Skeletal muscle satellite cell (primary cell): ENCODE measurements at regions not wholly inside any gene's neighbourhood (a gene's known extent, or its start where the extent isn't known, plus 50 kb on each side); places are given as distances from the start of the nearest gene placed in this dataset.

ENCODE experiments used
- H3K27me3 ChIP-seq: 2 replicates; pipeline ENCODE4 v1.7.0; 2013; ENCODE audit warnings: low read length; ENCODE audit not compliant: control insufficient read depth, insufficient read depth
- H3K36me3 ChIP-seq: 2 replicates; pipeline ENCODE4 v1.7.0; 2013; ENCODE audit warnings: mild to moderate bottlenecking, control low read depth, low read length; ENCODE audit not compliant: insufficient read depth
- H3K4me1 ChIP-seq: 2 replicates; pipeline ENCODE4 v1.7.0; 2013; ENCODE audit warnings: low read length; ENCODE audit not compliant: control insufficient read depth, insufficient read depth
- H3K4me2 ChIP-seq: 2 replicates; pipeline ENCODE4 v1.7.0; 2013; ENCODE audit warnings: mild to moderate bottlenecking, low read length
- H3K4me3 ChIP-seq: 2 replicates; pipeline ENCODE4 v1.7.0; 2013; ENCODE audit warnings: low read length
- H3K9ac ChIP-seq: 2 replicates; pipeline ENCODE4 v1.7.0; 2013; ENCODE audit warnings: mild to moderate bottlenecking, low read depth, low read length, moderate library complexity
- H3K9me3 ChIP-seq: replicated peaks from 2 replicates; pipeline ENCODE4 v1.7.0; 2013; ENCODE audit warnings: mild to moderate bottlenecking, control low read depth, low read length

- no peaks in the 10 kb centered on the region for H3K9me3 ChIP-seq
- no peak overlapping the region for H3K4me3 ChIP-seq
- no peak overlapping the region for H3K4me2 ChIP-seq
- no peaks in the 10 kb centered on the region for H3K4me1 ChIP-seq
- H3K36me3 ChIP-seq, result no peaks in the 10 kb centered on the region
- no peak overlapping the region for H3K9ac ChIP-seq
- no peaks in the 10 kb centered on the region for H3K27me3 ChIP-seq
Observed at GRCh38 chr3:103685939-103686338, 1251.1 kb downstream of the ZPLD1 start.

- no peaks in the 10 kb centered on the region for H3K4me1 ChIP-seq
- no peaks in the 10 kb centered on the region for H3K27me3 ChIP-seq
- H3K9me3 ChIP-seq, result no peaks in the 10 kb centered on the region
- H3K9ac ChIP-seq, result no peak overlapping the region
- H3K36me3 ChIP-seq, result no peaks in the 10 kb centered on the region
- no peak overlapping the region for H3K4me3 ChIP-seq
- no peak overlapping the region for H3K4me2 ChIP-seq
Observed at GRCh38 chr3:103690536-103690935, 1255.7 kb downstream of the ZPLD1 start.

- H3K27me3 ChIP-seq, result no peaks in the 10 kb centered on the region
- H3K9me3 ChIP-seq, result no peaks in the 10 kb centered on the region
- no peaks in the 10 kb centered on the region for H3K36me3 ChIP-seq
- H3K4me2 ChIP-seq, result no peak overlapping the region
- H3K4me1 ChIP-seq, result no peaks in the 10 kb centered on the region
- H3K9ac ChIP-seq, result no peak overlapping the region
- H3K4me3 ChIP-seq, result no peak overlapping the region
Observed at GRCh38 chr3:103693831-103694230, 1259.0 kb downstream of the ZPLD1 start.

GRCh38 chr3:103698646-103699045 lies 1263.8 kb downstream of the ZPLD1 start:
- no peak overlapping the region for H3K4me2 ChIP-seq
- H3K36me3 ChIP-seq, result no peaks in the 10 kb centered on the region
- no peak overlapping the region for H3K9ac ChIP-seq
- H3K4me3 ChIP-seq, result no peak overlapping the region
- H3K27me3 ChIP-seq, result no peaks in the 10 kb centered on the region
- no peaks in the 10 kb centered on the region for H3K9me3 ChIP-seq
- H3K4me1 ChIP-seq, result no peaks in the 10 kb centered on the region

- no peaks in the 10 kb centered on the region for H3K27me3 ChIP-seq
- H3K9ac ChIP-seq, result no peak overlapping the region
- no peak overlapping the region for H3K4me2 ChIP-seq
- H3K4me3 ChIP-seq, result no peak overlapping the region
- H3K9me3 ChIP-seq, result no peaks in the 10 kb centered on the region
- H3K36me3 ChIP-seq, result no peaks in the 10 kb centered on the region
- no peaks in the 10 kb centered on the region for H3K4me1 ChIP-seq
Observed at GRCh38 chr3:103699228-103699627, 1264.4 kb downstream of the ZPLD1 start.

DNA sequence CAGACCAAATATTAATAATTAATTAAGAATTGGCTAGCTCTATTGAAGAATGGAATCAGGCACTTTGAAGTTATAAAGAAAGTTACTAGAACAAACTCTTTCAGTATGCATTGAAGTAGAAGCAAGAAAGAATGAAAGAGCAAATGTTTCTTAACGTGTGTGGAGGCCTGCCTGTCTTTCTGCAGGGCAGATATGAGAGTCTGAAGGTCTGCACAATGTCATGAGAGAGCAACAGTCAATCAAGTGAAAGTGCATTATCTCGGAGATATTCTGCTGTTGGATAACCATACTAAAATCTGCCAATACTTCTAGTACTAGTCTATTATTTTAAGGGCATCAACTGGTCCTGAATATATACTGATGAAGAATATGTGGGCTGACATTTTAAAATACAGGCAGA lies 1270.8 kb downstream of the ZPLD1 start:
- H3K9me3 ChIP-seq, result no peaks in the 10 kb centered on the region
- H3K4me1 ChIP-seq, result no peaks in the 10 kb centered on the region
- H3K9ac ChIP-seq, result no peak overlapping the region
- H3K4me3 ChIP-seq, result no peak overlapping the region
- H3K4me2 ChIP-seq, result no peak overlapping the region
- no peaks in the 10 kb centered on the region for H3K36me3 ChIP-seq
- no peaks in the 10 kb centered on the region for H3K27me3 ChIP-seq

GRCh38 chr3:103706671-103707070 lies 1271.9 kb downstream of the ZPLD1 start:
- Histone ChIP-seq H3K36me3 (no peaks in the 10 kb centered on the region), H3K9ac (no peak overlapping the region)

GRCh38 chr3:103711670-103712069 lies 1276.9 kb downstream of the ZPLD1 start:
- H3K9ac ChIP-seq, result no peak overlapping the region
- H3K4me1 ChIP-seq, result no peaks in the 10 kb centered on the region
- H3K4me3 ChIP-seq, result no peak overlapping the region
- H3K27me3 ChIP-seq, result no peaks in the 10 kb centered on the region
- H3K36me3 ChIP-seq, result no peaks in the 10 kb centered on the region
- no peaks in the 10 kb centered on the region for H3K9me3 ChIP-seq
- H3K4me2 ChIP-seq, result no peak overlapping the region

More at GRCh38 chr3:103706671-103707070, 1271.9 kb downstream of the ZPLD1 start:
- H3K4me1 ChIP-seq, result no peaks in the 10 kb centered on the region
- no peaks in the 10 kb centered on the region for H3K27me3 ChIP-seq
- no peak overlapping the region for H3K4me3 ChIP-seq
- H3K9me3 ChIP-seq, result no peaks in the 10 kb centered on the region
- H3K4me2 ChIP-seq, result no peak overlapping the region

GRCh38 chr3:103712320-103713008 lies 1277.6 kb downstream of the ZPLD1 start:
- Histone ChIP-seq H3K4me3 (no peak overlapping the region), H3K36me3 (no peaks in the 10 kb centered on the region), H3K4me1 (no peaks in the 10 kb centered on the region), H3K27me3 (no peaks in the 10 kb centered on the region), H3K9ac (no peak overlapping the region), H3K4me2 (no peak overlapping the region), H3K9me3 (no peaks in the 10 kb centered on the region)

- Histone ChIP-seq H3K4me1 (no peaks in the 10 kb centered on the region), H3K9me3 (no peaks in the 10 kb centered on the region), H3K27me3 (no peaks in the 10 kb centered on the region), H3K9ac (no peak overlapping the region), H3K4me2 (no peak overlapping the region), H3K4me3 (no peak overlapping the region), H3K36me3 (no peaks in the 10 kb centered on the region)
Observed at GRCh38 chr3:103729547-103729946, 1294.7 kb downstream of the ZPLD1 start.

DNA sequence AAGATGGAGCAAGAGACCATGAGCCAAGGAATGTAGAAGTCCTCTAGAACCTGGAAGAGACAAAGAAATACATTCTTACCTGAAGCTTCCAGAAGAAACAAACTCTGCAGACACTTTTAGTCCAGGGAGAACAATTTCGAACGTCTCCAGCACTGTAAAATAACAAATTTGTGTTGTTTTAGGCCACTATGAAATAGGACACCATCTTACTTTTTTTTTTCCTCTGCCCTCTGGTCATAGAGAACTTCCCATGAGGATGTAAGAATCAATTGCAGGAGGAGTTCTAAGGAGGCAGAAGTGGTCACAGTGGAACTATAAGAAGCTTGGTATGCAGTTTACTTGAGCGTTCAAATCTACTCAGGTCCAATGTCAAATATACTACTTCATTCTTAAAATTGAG lies 1295.9 kb downstream of the ZPLD1 start:
- Histone ChIP-seq H3K9me3 (no peaks in the 10 kb centered on the region), H3K9ac (no peak overlapping the region), H3K4me3 (no peak overlapping the region), H3K4me2 (no peak overlapping the region), H3K27me3 (no peaks in the 10 kb centered on the region), H3K36me3 (no peaks in the 10 kb centered on the region), H3K4me1 (no peaks in the 10 kb centered on the region)

- Histone ChIP-seq H3K4me2 (no peak overlapping the region), H3K27me3 (no peaks in the 10 kb centered on the region), H3K4me3 (no peak overlapping the region), H3K9me3 (no peaks in the 10 kb centered on the region), H3K9ac (no peak overlapping the region), H3K36me3 (no peaks in the 10 kb centered on the region), H3K4me1 (no peaks in the 10 kb centered on the region)
Observed at GRCh38 chr3:103752986-103753385, 1318.2 kb downstream of the ZPLD1 start.
